Progenitor cell of endocrine pancreas (in vitro differentiated cells): ENCODE measurements at regions not wholly inside any gene's neighbourhood (a gene's known extent, or its start where the extent isn't known, plus 50 kb on each side); places are given as distances from the start of the nearest gene placed in this dataset.

Experiments used
- DNase-seq: peaks from one replicate; pipeline ENCODE4 v3.0.0; 2021; ENCODE audit warnings: low spot score; ENCODE audit not compliant: unreplicated experiment
- H3K27ac Mint-ChIP-seq: 2 replicates; pipeline ENCODE4 v1.8.0; 2021; ENCODE audit warnings: mild to moderate bottlenecking, moderate library complexity, mixed read lengths
- H3K27me3 Mint-ChIP-seq: 2 replicates; pipeline ENCODE4 v1.8.0; 2021; ENCODE audit warnings: mixed read lengths
- H3K36me3 Mint-ChIP-seq: 2 replicates; pipeline ENCODE4 v1.8.0; 2022; ENCODE audit warnings: mixed read lengths; ENCODE audit not compliant: insufficient read depth
- H3K4me1 Mint-ChIP-seq: 2 replicates; pipeline ENCODE4 v1.8.0; 2021; ENCODE audit warnings: low read depth, mixed read lengths
- H3K4me3 Mint-ChIP-seq: 2 replicates; pipeline ENCODE4 v1.8.0; 2021; ENCODE audit warnings: low read depth, mild to moderate bottlenecking, moderate library complexity, mixed read lengths
- H3K9me3 Mint-ChIP-seq: 2 replicates; pipeline ENCODE4 v1.8.0; 2021; ENCODE audit warnings: low read depth, mixed read lengths
- CTCF ChIP-seq: fragments of 200-600 bp; sonication (generic); IDR thresholded peaks from one replicate; pipeline ENCODE4 v1.5.0; 2021; ENCODE audit warnings: antibody characterized with exemption, mild to moderate bottlenecking; ENCODE audit not compliant: unreplicated experiment

GRCh38 chr12:77572371-77572770 is 258.3 kb upstream of the NAV3 start:
- Mint-ChIP-seq H3K27ac (no peak overlapping the region), H3K4me3 (no peak overlapping the region), H3K9me3 (no peaks in the 10 kb centered on the region), H3K27me3 (no peaks in the 10 kb centered on the region), H3K4me1 (peaks cover 8% of the 10 kb centered on the region), H3K36me3 (no peaks in the 10 kb centered on the region)
- DNase-seq: no peak
- no peak for TF ChIP-seq CTCF

GRCh38 chr12:77571768-77572167 is 258.9 kb upstream of the NAV3 start:
- no peaks in the 10 kb centered on the region for H3K27me3 Mint-ChIP-seq
- H3K4me1 Mint-ChIP-seq: peaks cover 8% of the 10 kb centered on the region
- TF ChIP-seq CTCF: no peak
- H3K27ac Mint-ChIP-seq: no peak overlapping the region
- no peak overlapping the region for H3K4me3 Mint-ChIP-seq
- H3K36me3 Mint-ChIP-seq: no peaks in the 10 kb centered on the region
- H3K9me3 Mint-ChIP-seq: no peaks in the 10 kb centered on the region
- DNase-seq: no peak

GRCh38 chr12:77571127-77571526 is 259.6 kb upstream of the NAV3 start:
- Mint-ChIP-seq H3K27me3 (no peaks in the 10 kb centered on the region), H3K27ac (no peak overlapping the region), H3K4me1 (peaks cover 8% of the 10 kb centered on the region), H3K36me3 (no peaks in the 10 kb centered on the region), H3K9me3 (no peaks in the 10 kb centered on the region), H3K4me3 (no peak overlapping the region)
- no peak for DNase-seq
- TF ChIP-seq CTCF: no peak

- Mint-ChIP-seq H3K36me3 (no peaks in the 10 kb centered on the region), H3K27me3 (no peaks in the 10 kb centered on the region), H3K4me3 (no peak overlapping the region), H3K27ac (no peak overlapping the region), H3K9me3 (no peaks in the 10 kb centered on the region), H3K4me1 (peaks cover 8% of the 10 kb centered on the region)
- TF ChIP-seq CTCF: no peak
- DNase-seq: no peak
Observed at GRCh38 chr12:77569876-77570275, 260.8 kb upstream of the NAV3 start.

GRCh38 chr12:77560714-77561113 is 270.0 kb upstream of the NAV3 start:
- H3K27ac Mint-ChIP-seq: no peak overlapping the region
- H3K4me1 Mint-ChIP-seq: peaks cover 2% of the 10 kb centered on the region
- peaks cover 5% of the 10 kb centered on the region for H3K9me3 Mint-ChIP-seq
- TF ChIP-seq CTCF: no peak
- DNase-seq: no peak
- H3K4me3 Mint-ChIP-seq: no peak overlapping the region
- H3K27me3 Mint-ChIP-seq: no peaks in the 10 kb centered on the region
- H3K36me3 Mint-ChIP-seq: peaks cover 2% of the 10 kb centered on the region
